ENCODE measurements at regions not wholly inside any gene's neighbourhood (a gene's known extent, or its start where the extent isn't known, plus 50 kb on each side); places are given as distances from the start of the nearest gene placed in this dataset.

- TF ChIP-seq CTCF (IDR thresholded peaks at IDR 0.05; ENCODE audit: insufficient read depth, low read length, poor library complexity, severe bottlenecking) (no peak), EZH2phosphoT487 (conservative IDR thresholded peaks at IDR 0.05; ENCODE audit: low read length) (no peak)
- H3K27me3 ChIP-seq (ENCODE audit: low read length) = no peaks in the 10 kb centered on the region
- no peaks in the 10 kb centered on the region for H3F3A ChIP-seq (ENCODE audit: insufficient read depth)
- H3K4me2 ChIP-seq (ENCODE audit: low read depth, low read length, poor library complexity, severe bottlenecking) = no peak overlapping the region
- H3K4me3 ChIP-seq (ENCODE audit: insufficient read depth, low read length, poor library complexity, severe bottlenecking) = no peak overlapping the region
- H2AFZ ChIP-seq (ENCODE audit: low read depth, low read length, severe bottlenecking) = no peak overlapping the region
- no peaks in the 10 kb centered on the region for H3K9me3 ChIP-seq (ENCODE audit: insufficient read depth, low read length)
- no peaks in the 10 kb centered on the region for H3K9me2 ChIP-seq (replicated peaks; ENCODE audit: insufficient read depth, low read length)
- H3K9ac ChIP-seq (ENCODE audit: low read length) = no peak overlapping the region
- H3K79me2 ChIP-seq (ENCODE audit: insufficient read depth, low read length) = no peaks in the 10 kb centered on the region
- H3K27ac ChIP-seq (ENCODE audit: low read depth, low read length) = no peak overlapping the region
- no peaks in the 10 kb centered on the region for H3K36me3 ChIP-seq (ENCODE audit: low read length)
- no peaks in the 10 kb centered on the region for H4K20me1 ChIP-seq (ENCODE audit: low read depth, low read length)
These were observed 158.0 kb downstream of the C7orf25 start for GRCh38 chr7:42753811-42754363.

GRCh38 chr7:42753367-42753766, 158.5 kb downstream of the C7orf25 start:
- no peaks in the 10 kb centered on the region for H3K27me3 ChIP-seq (ENCODE audit: low read length)
- H3K4me2 ChIP-seq (ENCODE audit: low read depth, low read length, poor library complexity, severe bottlenecking) = no peak overlapping the region
- no peaks in the 10 kb centered on the region for H3K79me2 ChIP-seq (ENCODE audit: insufficient read depth, low read length)
- H4K20me1 ChIP-seq (ENCODE audit: low read depth, low read length) = no peaks in the 10 kb centered on the region
- H3K9me3 ChIP-seq (ENCODE audit: insufficient read depth, low read length) = no peaks in the 10 kb centered on the region
- no peak for TF ChIP-seq EZH2phosphoT487 (conservative IDR thresholded peaks at IDR 0.05; ENCODE audit: low read length)
- no peak for TF ChIP-seq CTCF (IDR thresholded peaks at IDR 0.05; ENCODE audit: insufficient read depth, low read length, poor library complexity, severe bottlenecking)
- no peak overlapping the region for H3K9ac ChIP-seq (ENCODE audit: low read length)
- no peaks in the 10 kb centered on the region for H3K9me2 ChIP-seq (replicated peaks; ENCODE audit: insufficient read depth, low read length)
- no peak overlapping the region for H3K27ac ChIP-seq (ENCODE audit: low read depth, low read length)
- no peak overlapping the region for H3K4me3 ChIP-seq (ENCODE audit: insufficient read depth, low read length, poor library complexity, severe bottlenecking)
- no peaks in the 10 kb centered on the region for H3F3A ChIP-seq (ENCODE audit: insufficient read depth)
- no peak overlapping the region for H2AFZ ChIP-seq (ENCODE audit: low read depth, low read length, severe bottlenecking)
- no peaks in the 10 kb centered on the region for H3K36me3 ChIP-seq (ENCODE audit: low read length)

GRCh38 chr7:42750172-42750571, 161.7 kb downstream of the C7orf25 start:
- H3K9ac ChIP-seq (ENCODE audit: low read length) = no peak overlapping the region
- no peak overlapping the region for H2AFZ ChIP-seq (ENCODE audit: low read depth, low read length, severe bottlenecking)
- no peaks in the 10 kb centered on the region for H3K27me3 ChIP-seq (ENCODE audit: low read length)
- H3K4me2 ChIP-seq (ENCODE audit: low read depth, low read length, poor library complexity, severe bottlenecking) = no peak overlapping the region
- H3K27ac ChIP-seq (ENCODE audit: low read depth, low read length) = no peak overlapping the region
- no peaks in the 10 kb centered on the region for H4K20me1 ChIP-seq (ENCODE audit: low read depth, low read length)
- no peaks in the 10 kb centered on the region for H3K9me3 ChIP-seq (ENCODE audit: insufficient read depth, low read length)
- H3F3A ChIP-seq (ENCODE audit: insufficient read depth) = no peaks in the 10 kb centered on the region
- no peaks in the 10 kb centered on the region for H3K9me2 ChIP-seq (replicated peaks; ENCODE audit: insufficient read depth, low read length)
- no peak overlapping the region for H3K4me3 ChIP-seq (ENCODE audit: insufficient read depth, low read length, poor library complexity, severe bottlenecking)
- H3K36me3 ChIP-seq (ENCODE audit: low read length) = no peaks in the 10 kb centered on the region
- H3K79me2 ChIP-seq (ENCODE audit: insufficient read depth, low read length) = no peaks in the 10 kb centered on the region
- TF ChIP-seq EZH2phosphoT487 (conservative IDR thresholded peaks at IDR 0.05; ENCODE audit: low read length) = no peak
- TF ChIP-seq CTCF (IDR thresholded peaks at IDR 0.05; ENCODE audit: insufficient read depth, low read length, poor library complexity, severe bottlenecking) = no peak

Data from SU-DHL-6 (cell line).